Left forelimb (tissue), 1 donor: ENCODE measurements at regions not wholly inside any gene's neighbourhood (a gene's known extent, or its start where the extent isn't known, plus 50 kb on each side); places are given as distances from the start of the nearest gene placed in this dataset.

ENCODE experiments used
- DNase-seq: peaks from one replicate; pipeline ENCODE4 v3.0.0-alpha.2; 2018; ENCODE audit warnings: low spot score

- DNase-seq, result no peak
Measured at GRCh38 chr21:27257226-27257625, 290.3 kb upstream of the ADAMTS5 start.

GRCh38 chr21:27251752-27252151 lies 284.9 kb upstream of the ADAMTS5 start:
- DNase-seq, result no peak

GRCh38 chr21:27250366-27250765 lies 283.5 kb upstream of the ADAMTS5 start:
- DNase-seq, result no peak

- DNase-seq, result no peak
Measured at GRCh38 chr21:27248814-27249213, 281.9 kb upstream of the ADAMTS5 start.

GRCh38 chr21:27246741-27247140 lies 279.9 kb upstream of the ADAMTS5 start:
- DNase-seq, result no peak

GRCh38 chr21:27244776-27245175 lies 277.9 kb upstream of the ADAMTS5 start:
- no peak for DNase-seq

- no peak for DNase-seq
Measured at GRCh38 chr21:27244352-27244751, 277.5 kb upstream of the ADAMTS5 start.

GRCh38 chr21:27240839-27241238 lies 274.0 kb upstream of the ADAMTS5 start:
- DNase-seq, result no peak

- DNase-seq, result no peak
Measured at GRCh38 chr21:27233514-27234115, 266.7 kb upstream of the ADAMTS5 start.

GRCh38 chr21:27225940-27226339 lies 259.1 kb upstream of the ADAMTS5 start:
- no peak for DNase-seq

- no peak for DNase-seq
Measured at GRCh38 chr21:27225151-27225550, 258.3 kb upstream of the ADAMTS5 start.

- DNase-seq, result no peak
Measured at GRCh38 chr21:27224169-27224568, 257.3 kb upstream of the ADAMTS5 start.

GRCh38 chr21:27221077-27221476 lies 254.2 kb upstream of the ADAMTS5 start:
- DNase-seq, result no peak

- DNase-seq, result no peak
Measured at GRCh38 chr21:27220416-27220815, 253.5 kb upstream of the ADAMTS5 start.

- no peak for DNase-seq
Measured at GRCh38 chr21:27219068-27219467, 252.2 kb upstream of the ADAMTS5 start.

GRCh38 chr21:27213303-27213702 lies 246.4 kb upstream of the ADAMTS5 start:
- no peak for DNase-seq

GRCh38 chr21:27212441-27212840 lies 245.6 kb upstream of the ADAMTS5 start:
- DNase-seq, result no peak

- no peak for DNase-seq
Measured at GRCh38 chr21:27209546-27209945, 242.7 kb upstream of the ADAMTS5 start.

- DNase-seq, result no peak
Measured at GRCh38 chr21:27206368-27206982, 239.6 kb upstream of the ADAMTS5 start.

- no peak for DNase-seq
Measured at GRCh38 chr21:27202301-27202700, 235.4 kb upstream of the ADAMTS5 start.

GRCh38 chr21:27201197-27201596 lies 234.3 kb upstream of the ADAMTS5 start:
- DNase-seq, result no peak

GRCh38 chr21:27196651-27197050 lies 229.8 kb upstream of the ADAMTS5 start:
- no peak for DNase-seq

- no peak for DNase-seq
Measured at GRCh38 chr21:27192281-27192949, 225.5 kb upstream of the ADAMTS5 start.

GRCh38 chr21:27190601-27191000 lies 223.7 kb upstream of the ADAMTS5 start:
- DNase-seq, result no peak
